ENCODE measurements at regions not wholly inside any gene's neighbourhood (a gene's known extent, or its start where the extent isn't known, plus 50 kb on each side); places are given as distances from the start of the nearest gene placed in this dataset.

DNA sequence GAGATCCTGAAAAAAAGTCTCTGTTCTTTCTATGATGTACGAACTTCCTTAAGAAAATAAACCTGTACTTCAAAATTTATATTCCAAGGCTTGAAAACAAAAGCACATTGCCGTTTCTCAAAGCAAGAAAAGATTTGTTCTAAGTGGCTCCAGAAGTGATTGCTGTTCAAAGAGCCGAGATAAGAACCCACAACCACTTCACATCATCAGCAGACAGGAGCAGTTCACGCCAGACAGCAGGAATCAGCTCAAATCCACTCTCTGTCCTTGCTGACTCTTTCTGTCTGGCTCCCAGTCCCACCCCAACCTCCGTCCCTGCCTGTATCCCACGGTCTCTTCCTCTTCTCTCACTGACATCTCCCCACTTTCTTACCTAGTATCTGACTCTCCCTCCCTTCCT is 85.0 kb upstream of the MYOCD start:
- no peak for DNase-seq (ENCODE audit: unreplicated experiment)
- H3K9me3 Mint-ChIP-seq (ENCODE audit: unreplicated experiment) = peaks cover 8% of the 10 kb centered on the region
- ChIA-PET CTCF (interaction anchor here (1.6 kb wide), 1 partner anchor 35 kb away, joined by 4 read pairs; no protein-coding TSS in a partner anchor), POLR2A (no interaction called here)
- peaks cover 77% of the 10 kb centered on the region for H3K27me3 Mint-ChIP-seq (ENCODE audit: insufficient read depth, unreplicated experiment)
- H3K36me3 Mint-ChIP-seq (ENCODE audit: insufficient read depth, unreplicated experiment) = no peaks in the 10 kb centered on the region
- H3K27ac Mint-ChIP-seq (ENCODE audit: low read depth, unreplicated experiment) = no peak overlapping the region
- no peak overlapping the region for H3K4me3 Mint-ChIP-seq (ENCODE audit: unreplicated experiment)
- no peaks in the 10 kb centered on the region for H3K4me1 Mint-ChIP-seq (ENCODE audit: insufficient read depth, unreplicated experiment)
- TF ChIP-seq, protein P1, sequence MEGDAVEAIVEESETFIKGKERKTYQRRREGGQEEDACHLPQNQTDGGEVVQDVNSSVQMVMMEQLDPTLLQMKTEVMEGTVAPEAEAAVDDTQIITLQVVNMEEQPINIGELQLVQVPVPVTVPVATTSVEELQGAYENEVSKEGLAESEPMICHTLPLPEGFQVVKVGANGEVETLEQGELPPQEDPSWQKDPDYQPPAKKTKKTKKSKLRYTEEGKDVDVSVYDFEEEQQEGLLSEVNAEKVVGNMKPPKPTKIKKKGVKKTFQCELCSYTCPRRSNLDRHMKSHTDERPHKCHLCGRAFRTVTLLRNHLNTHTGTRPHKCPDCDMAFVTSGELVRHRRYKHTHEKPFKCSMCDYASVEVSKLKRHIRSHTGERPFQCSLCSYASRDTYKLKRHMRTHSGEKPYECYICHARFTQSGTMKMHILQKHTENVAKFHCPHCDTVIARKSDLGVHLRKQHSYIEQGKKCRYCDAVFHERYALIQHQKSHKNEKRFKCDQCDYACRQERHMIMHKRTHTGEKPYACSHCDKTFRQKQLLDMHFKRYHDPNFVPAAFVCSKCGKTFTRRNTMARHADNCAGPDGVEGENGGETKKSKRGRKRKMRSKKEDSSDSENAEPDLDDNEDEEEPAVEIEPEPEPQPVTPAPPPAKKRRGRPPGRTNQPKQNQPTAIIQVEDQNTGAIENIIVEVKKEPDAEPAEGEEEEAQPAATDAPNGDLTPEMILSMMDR (IDR thresholded peaks at IDR 0.05; ENCODE audit: unreplicated experiment) = no peak
- BruUV-seq (replicated peaks) = no TSS peak
- intact Hi-C loops (cut with micrococcal nuclease) = no loop called here

DNA sequence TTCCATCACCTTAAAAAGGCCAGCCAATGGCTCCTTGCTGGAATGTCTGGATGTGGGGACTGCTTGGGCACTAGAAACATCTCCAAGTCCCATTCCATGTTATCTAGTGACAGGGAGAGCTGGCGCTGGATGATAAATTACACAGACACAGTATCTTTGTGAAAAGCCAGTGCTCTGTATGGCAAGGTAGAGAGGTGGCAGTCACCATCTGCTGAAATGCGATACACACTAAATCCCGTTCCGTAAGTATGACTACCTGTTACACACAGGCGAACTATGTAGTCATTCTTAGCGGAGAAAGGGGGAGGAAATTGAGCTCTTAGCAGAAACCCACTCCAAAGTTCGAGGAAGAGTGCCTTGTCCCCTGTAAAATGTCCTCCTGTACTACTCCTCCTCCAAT is 81.0 kb upstream of the MYOCD start:
- POLR2A ChIA-PET = no interaction called here
- intact Hi-C loops (cut with micrococcal nuclease) = no loop called here
- Mint-ChIP-seq H3K4me3 (ENCODE audit: unreplicated experiment) (no peak overlapping the region), H3K27me3 (ENCODE audit: insufficient read depth, unreplicated experiment) (peaks cover 56% of the 10 kb centered on the region), H3K9me3 (ENCODE audit: unreplicated experiment) (peaks cover 8% of the 10 kb centered on the region), H3K36me3 (ENCODE audit: insufficient read depth, unreplicated experiment) (no peaks in the 10 kb centered on the region), H3K27ac (ENCODE audit: low read depth, unreplicated experiment) (no peak overlapping the region), H3K4me1 (ENCODE audit: insufficient read depth, unreplicated experiment) (no peaks in the 10 kb centered on the region)
- TF ChIP-seq, protein P1 (IDR thresholded peaks at IDR 0.05; ENCODE audit: unreplicated experiment) = no peak
- no peak for DNase-seq (ENCODE audit: unreplicated experiment)
- CTCF ChIA-PET = interaction anchor here (1.3 kb wide), 1 partner anchor 39 kb away, joined by 5 read pairs; no protein-coding TSS in a partner anchor
- no TSS peak for BruUV-seq (replicated peaks)

DNA sequence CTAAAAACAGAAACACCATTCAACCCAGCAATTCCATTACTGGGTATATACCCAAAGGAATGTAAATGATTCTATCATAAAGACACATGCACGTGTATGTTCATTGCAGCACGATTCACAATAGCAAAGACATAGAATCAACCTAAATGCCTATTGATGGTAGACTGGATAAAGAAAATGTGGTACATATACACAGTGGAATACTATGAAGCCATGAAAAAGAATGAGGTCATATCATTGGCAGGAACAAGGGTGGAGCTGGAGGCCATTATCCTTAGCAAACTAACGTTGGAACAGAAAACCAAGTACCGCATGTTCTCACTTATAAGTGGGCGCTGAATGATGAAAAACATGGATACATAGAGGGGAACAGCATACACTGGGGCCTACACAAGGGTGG is 77.2 kb upstream of the MYOCD start:
- H3K36me3 Mint-ChIP-seq (ENCODE audit: insufficient read depth, unreplicated experiment) = no peaks in the 10 kb centered on the region
- no peak overlapping the region for H3K27ac Mint-ChIP-seq (ENCODE audit: low read depth, unreplicated experiment)
- H3K27me3 Mint-ChIP-seq (ENCODE audit: insufficient read depth, unreplicated experiment) = peaks cover 22% of the 10 kb centered on the region
- TF ChIP-seq, protein P1 (IDR thresholded peaks at IDR 0.05; ENCODE audit: unreplicated experiment) = no peak
- no TSS peak for BruUV-seq (replicated peaks)
- intact Hi-C loops (cut with micrococcal nuclease) = no loop called here
- H3K9me3 Mint-ChIP-seq (ENCODE audit: unreplicated experiment) = peaks cover 6% of the 10 kb centered on the region
- ChIA-PET POLR2A (no interaction called here), CTCF (interaction anchor here (0.7 kb wide), 1 partner anchor 342 kb away, joined by 3 read pairs; no protein-coding TSS in a partner anchor)
- no peaks in the 10 kb centered on the region for H3K4me1 Mint-ChIP-seq (ENCODE audit: insufficient read depth, unreplicated experiment)
- no peak overlapping the region for H3K4me3 Mint-ChIP-seq (ENCODE audit: unreplicated experiment)
- no peak for DNase-seq (ENCODE audit: unreplicated experiment)

DNA sequence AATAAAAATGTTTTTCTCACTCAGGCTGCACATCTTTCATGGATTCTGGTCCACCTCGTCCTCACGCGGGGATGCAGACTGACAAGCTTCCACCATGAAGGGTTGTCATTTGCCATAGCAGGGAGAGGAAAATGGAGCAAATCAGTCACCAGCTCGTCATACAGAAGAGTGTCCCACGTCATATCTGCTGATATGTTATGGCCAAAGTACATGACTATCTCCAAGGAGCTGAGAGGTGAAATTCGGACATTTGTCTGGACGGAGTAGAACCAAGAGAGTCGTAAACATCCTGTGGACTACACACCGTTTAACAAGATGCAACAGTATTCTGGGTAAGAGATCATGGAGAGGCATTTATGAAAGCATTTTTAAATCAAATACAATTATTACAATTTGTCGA is 75.3 kb upstream of the MYOCD start:
- H3K4me3 Mint-ChIP-seq (ENCODE audit: unreplicated experiment) = no peak overlapping the region
- TF ChIP-seq, protein P1 (IDR thresholded peaks at IDR 0.05; ENCODE audit: unreplicated experiment) = no peak
- no peak for DNase-seq (ENCODE audit: unreplicated experiment)
- no peaks in the 10 kb centered on the region for H3K9me3 Mint-ChIP-seq (ENCODE audit: unreplicated experiment)
- CTCF ChIA-PET = interaction anchor here (0.7 kb wide), 1 partner anchor 106 kb away, joined by 3 read pairs; no protein-coding TSS in a partner anchor
- intact Hi-C loops (cut with micrococcal nuclease) = no loop called here
- no peaks in the 10 kb centered on the region for H3K36me3 Mint-ChIP-seq (ENCODE audit: insufficient read depth, unreplicated experiment)
- BruUV-seq (replicated peaks) = no TSS peak
- no peak overlapping the region for H3K27ac Mint-ChIP-seq (ENCODE audit: low read depth, unreplicated experiment)
- POLR2A ChIA-PET = no interaction called here
- H3K4me1 Mint-ChIP-seq (ENCODE audit: insufficient read depth, unreplicated experiment) = no peaks in the 10 kb centered on the region
- peaks cover 4% of the 10 kb centered on the region for H3K27me3 Mint-ChIP-seq (ENCODE audit: insufficient read depth, unreplicated experiment)

All from MCF 10A (cell line).